WTC11 (cell line): ENCODE measurements at regions not wholly inside any gene's neighbourhood (a gene's known extent, or its start where the extent isn't known, plus 50 kb on each side); places are given as distances from the start of the nearest gene placed in this dataset.

Source experiments
- TF ChIP-seq, protein P1 (sequence below): fragments of 200-600 bp; IDR thresholded peaks from 2 replicates; pipeline ENCODE4 v1.8.0; 2022; ENCODE audit warnings: antibody characterized with exemption
- TF ChIP-seq, protein P2 (sequence below): sonication (generic); formaldehyde crosslinking; conservative IDR thresholded peaks from 2 replicates; pipeline ENCODE4 v1.8.1; 2023; ENCODE audit warnings: mild to moderate bottlenecking, low read depth, missing genetic modification reagents, moderate library complexity
- TF ChIP-seq, protein P3 (sequence below): sonication (generic); formaldehyde crosslinking; IDR thresholded peaks from 2 replicates; pipeline ENCODE4 v1.8.1; 2022; ENCODE audit warnings: low read depth, missing genetic modification reagents, borderline replicate concordance

DNA sequence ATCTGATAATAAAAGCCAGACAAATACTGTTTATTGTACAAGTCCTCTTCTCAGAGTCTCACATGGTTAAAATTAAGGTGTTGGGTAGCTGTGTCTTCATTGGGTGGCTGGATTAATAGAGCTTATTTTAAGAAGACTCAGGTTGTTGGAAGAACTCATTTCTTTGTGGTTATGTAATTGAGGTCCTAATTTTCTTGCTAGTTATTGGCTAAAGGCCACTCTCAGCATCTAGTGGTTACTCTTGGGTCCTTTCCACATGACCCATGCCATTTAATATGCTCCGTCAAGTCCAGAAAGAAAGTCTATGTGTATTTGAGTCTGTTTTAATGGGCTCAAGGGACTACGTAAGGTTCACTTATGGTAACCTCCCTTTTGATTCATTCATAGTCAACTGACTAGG is 1668.6 kb upstream of the AGA start:
- TF ChIP-seq, protein P1, sequence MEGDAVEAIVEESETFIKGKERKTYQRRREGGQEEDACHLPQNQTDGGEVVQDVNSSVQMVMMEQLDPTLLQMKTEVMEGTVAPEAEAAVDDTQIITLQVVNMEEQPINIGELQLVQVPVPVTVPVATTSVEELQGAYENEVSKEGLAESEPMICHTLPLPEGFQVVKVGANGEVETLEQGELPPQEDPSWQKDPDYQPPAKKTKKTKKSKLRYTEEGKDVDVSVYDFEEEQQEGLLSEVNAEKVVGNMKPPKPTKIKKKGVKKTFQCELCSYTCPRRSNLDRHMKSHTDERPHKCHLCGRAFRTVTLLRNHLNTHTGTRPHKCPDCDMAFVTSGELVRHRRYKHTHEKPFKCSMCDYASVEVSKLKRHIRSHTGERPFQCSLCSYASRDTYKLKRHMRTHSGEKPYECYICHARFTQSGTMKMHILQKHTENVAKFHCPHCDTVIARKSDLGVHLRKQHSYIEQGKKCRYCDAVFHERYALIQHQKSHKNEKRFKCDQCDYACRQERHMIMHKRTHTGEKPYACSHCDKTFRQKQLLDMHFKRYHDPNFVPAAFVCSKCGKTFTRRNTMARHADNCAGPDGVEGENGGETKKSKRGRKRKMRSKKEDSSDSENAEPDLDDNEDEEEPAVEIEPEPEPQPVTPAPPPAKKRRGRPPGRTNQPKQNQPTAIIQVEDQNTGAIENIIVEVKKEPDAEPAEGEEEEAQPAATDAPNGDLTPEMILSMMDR, result no peak
- TF ChIP-seq, protein P2, sequence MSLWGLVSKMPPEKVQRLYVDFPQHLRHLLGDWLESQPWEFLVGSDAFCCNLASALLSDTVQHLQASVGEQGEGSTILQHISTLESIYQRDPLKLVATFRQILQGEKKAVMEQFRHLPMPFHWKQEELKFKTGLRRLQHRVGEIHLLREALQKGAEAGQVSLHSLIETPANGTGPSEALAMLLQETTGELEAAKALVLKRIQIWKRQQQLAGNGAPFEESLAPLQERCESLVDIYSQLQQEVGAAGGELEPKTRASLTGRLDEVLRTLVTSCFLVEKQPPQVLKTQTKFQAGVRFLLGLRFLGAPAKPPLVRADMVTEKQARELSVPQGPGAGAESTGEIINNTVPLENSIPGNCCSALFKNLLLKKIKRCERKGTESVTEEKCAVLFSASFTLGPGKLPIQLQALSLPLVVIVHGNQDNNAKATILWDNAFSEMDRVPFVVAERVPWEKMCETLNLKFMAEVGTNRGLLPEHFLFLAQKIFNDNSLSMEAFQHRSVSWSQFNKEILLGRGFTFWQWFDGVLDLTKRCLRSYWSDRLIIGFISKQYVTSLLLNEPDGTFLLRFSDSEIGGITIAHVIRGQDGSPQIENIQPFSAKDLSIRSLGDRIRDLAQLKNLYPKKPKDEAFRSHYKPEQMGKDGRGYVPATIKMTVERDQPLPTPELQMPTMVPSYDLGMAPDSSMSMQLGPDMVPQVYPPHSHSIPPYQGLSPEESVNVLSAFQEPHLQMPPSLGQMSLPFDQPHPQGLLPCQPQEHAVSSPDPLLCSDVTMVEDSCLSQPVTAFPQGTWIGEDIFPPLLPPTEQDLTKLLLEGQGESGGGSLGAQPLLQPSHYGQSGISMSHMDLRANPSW, result no peak
- TF ChIP-seq, protein P3, sequence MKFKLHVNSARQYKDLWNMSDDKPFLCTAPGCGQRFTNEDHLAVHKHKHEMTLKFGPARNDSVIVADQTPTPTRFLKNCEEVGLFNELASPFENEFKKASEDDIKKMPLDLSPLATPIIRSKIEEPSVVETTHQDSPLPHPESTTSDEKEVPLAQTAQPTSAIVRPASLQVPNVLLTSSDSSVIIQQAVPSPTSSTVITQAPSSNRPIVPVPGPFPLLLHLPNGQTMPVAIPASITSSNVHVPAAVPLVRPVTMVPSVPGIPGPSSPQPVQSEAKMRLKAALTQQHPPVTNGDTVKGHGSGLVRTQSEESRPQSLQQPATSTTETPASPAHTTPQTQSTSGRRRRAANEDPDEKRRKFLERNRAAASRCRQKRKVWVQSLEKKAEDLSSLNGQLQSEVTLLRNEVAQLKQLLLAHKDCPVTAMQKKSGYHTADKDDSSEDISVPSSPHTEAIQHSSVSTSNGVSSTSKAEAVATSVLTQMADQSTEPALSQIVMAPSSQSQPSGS, result no peak
